Tibial nerve (tissue), 4 donors: ENCODE measurements at regions not wholly inside any gene's neighbourhood (a gene's known extent, or its start where the extent isn't known, plus 50 kb on each side); places are given as distances from the start of the nearest gene placed in this dataset.
A peak's percentile ranks its signal among the peaks of the same experiment; 100 is the strongest.

Experiments used
- DNase-seq, 2 donors: peaks; one replicate each; pipeline ENCODE4 v3.0.0-alpha.2; 2019; ENCODE audit warnings: low spot score in 2 of 2
- H3K27ac ChIP-seq, 4 donors: fragments of 200-600 bp; sonication (generic) in 3 of 4; one replicate each; pipeline ENCODE4 v1.5.1; 2017 to 2019; ENCODE audit warnings: mild to moderate bottlenecking in 1 of 4
- H3K27me3 ChIP-seq, 2 donors: fragments of 200-600 bp; sonication (generic) in 1 of 2; one replicate each; pipeline versions ENCODE4 v1.5.1 to v1.6.0; 2017 to 2019
- H3K36me3 ChIP-seq, 3 donors: fragments of 200-600 bp; sonication (generic); one replicate each; pipeline ENCODE4 v1.5.1; 2018 to 2019
- H3K4me1 ChIP-seq, 4 donors: fragments of 200-600 bp; sonication (generic) in 3 of 4; one replicate each; pipeline ENCODE4 v1.5.1; 2017 to 2019
- H3K4me3 ChIP-seq, 4 donors: fragments of 200-600 bp; sonication (generic) in 3 of 4; one replicate each; pipeline ENCODE4 v1.5.1; 2017 to 2019; ENCODE audit warnings: mild to moderate bottlenecking in 1 of 4, moderate library complexity in 1 of 4
- H3K9me3 ChIP-seq, 4 donors: fragments of 200-600 bp; sonication (generic) in 3 of 4; one replicate each; pipeline ENCODE4 v1.5.1; 2017 to 2019
- CTCF ChIP-seq, 5 experiments: fragments of 200-600 bp in 3 of 5; fragments of 450-650 bp in 2 of 5; sonication (generic) in 3 of 5; IDR thresholded peaks; one replicate each; pipeline ENCODE4 v1.5.1; 2016 to 2019; ENCODE audit warnings: antibody characterized with exemption in 5 of 5, mild to moderate bottlenecking in 3 of 5, moderate library complexity in 2 of 5
- EP300 ChIP-seq, 2 donors: sonication (generic); formaldehyde crosslinking; IDR thresholded peaks; one replicate each; pipeline ENCODE4 v1.6.1; 2017; ENCODE audit warnings: antibody characterized with exemption in 2 of 2, mild to moderate bottlenecking in 1 of 2
- POLR2A ChIP-seq, 2 donors: fragments of 450-650 bp; IDR thresholded peaks; one replicate each; pipeline ENCODE4 v1.6.1; 2017; ENCODE audit warnings: antibody characterized with exemption in 2 of 2, mild to moderate bottlenecking in 2 of 2, moderate library complexity in 2 of 2
- WGBS, 2 donors: methylation state at CpG; one replicate each; pipeline ENCODE4 v1.1.5; 2018; 5-methylcytosine and 5-hydroxymethylcytosine counted together

- peak in 1 of 2 donors; percentile 43 for DNase-seq
- 30 to 41% methylated on average over 7 of the region's 7 CpGs for WGBS, 2 donors
- Histone ChIP-seq H3K4me1 (peaks cover 0 to 20% (median 3%) of the 10 kb centered on the region in 4 donors), H3K9me3 (no peaks in the 10 kb centered on the region), H3K27me3 (no peaks in the 10 kb centered on the region), H3K4me3 (no peak overlapping the region), H3K36me3 (no peaks in the 10 kb centered on the region), H3K27ac (peak overlapping the region in 1 of 4 donors; percentile 29)
- no peak for TF ChIP-seq CTCF (IDR thresholded peaks at IDR 0.05)
- TF ChIP-seq POLR2A (IDR thresholded peaks at IDR 0.05) = no peak
- no peak for TF ChIP-seq EP300 (IDR thresholded peaks at IDR 0.05)
Measured at GRCh38 chr5:54719384-54720283, 202.1 kb downstream of the SNX18 start.

DNA sequence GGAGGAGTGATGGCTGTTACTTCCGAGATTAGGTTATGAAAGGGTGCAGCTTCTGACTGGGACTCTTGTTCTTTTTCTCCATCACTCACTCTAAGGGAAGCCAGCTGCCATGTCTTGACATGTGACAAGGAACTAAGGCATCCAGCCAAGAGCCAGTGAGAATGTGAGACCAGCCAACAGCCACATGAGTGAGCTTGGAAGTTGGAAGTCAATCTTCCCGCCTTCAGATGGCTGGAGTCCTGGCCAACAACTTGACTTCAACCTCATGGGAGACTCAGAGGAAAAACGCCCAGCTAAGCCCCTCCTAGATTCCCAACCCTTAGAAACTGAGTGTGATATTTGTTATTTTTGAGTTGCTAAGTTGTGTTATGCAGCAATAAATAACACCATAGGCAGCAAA, 201.1 kb downstream of the SNX18 start:
- peaks cover 0 to 20% (median 3%) of the 10 kb centered on the region in 4 donors for H3K4me1 ChIP-seq
- H3K27ac ChIP-seq = no peak overlapping the region
- H3K9me3 ChIP-seq = no peaks in the 10 kb centered on the region
- peak; percentile 26 to 57 for DNase-seq
- TF ChIP-seq POLR2A (IDR thresholded peaks at IDR 0.05) (no peak), EP300 (IDR thresholded peaks at IDR 0.05) (peak in 1 of 2 donors; percentile 24)
- H3K36me3 ChIP-seq = no peaks in the 10 kb centered on the region
- H3K27me3 ChIP-seq = no peaks in the 10 kb centered on the region
- no peak overlapping the region for H3K4me3 ChIP-seq
- 19 to 25% methylated on average over 3 of the region's 3 CpGs for WGBS, 2 donors

GRCh38 chr5:54717870-54718269, 200.3 kb downstream of the SNX18 start:
- Histone ChIP-seq H3K27me3 (no peaks in the 10 kb centered on the region), H3K36me3 (no peaks in the 10 kb centered on the region), H3K4me3 (no peak overlapping the region), H3K4me1 (peaks cover 0 to 20% (median 3%) of the 10 kb centered on the region in 4 donors), H3K27ac (no peak overlapping the region), H3K9me3 (no peaks in the 10 kb centered on the region)
- TF ChIP-seq EP300 (IDR thresholded peaks at IDR 0.05) (no peak), POLR2A (IDR thresholded peaks at IDR 0.05) (no peak), CTCF (IDR thresholded peaks at IDR 0.05) (no peak)
- DNase-seq = no peak
- 93 to 95% methylated on average over 5 of the region's 5 CpGs for WGBS, 2 donors

GRCh38 chr5:54717459-54717858, 199.9 kb downstream of the SNX18 start:
- Histone ChIP-seq H3K27ac (no peak overlapping the region), H3K4me1 (peaks cover 0 to 20% (median 3%) of the 10 kb centered on the region in 4 donors), H3K36me3 (no peaks in the 10 kb centered on the region), H3K9me3 (no peaks in the 10 kb centered on the region), H3K4me3 (no peak overlapping the region), H3K27me3 (no peaks in the 10 kb centered on the region)
- WGBS, 2 donors = 88 to 91% methylated on average over 2 of the region's 2 CpGs
- no peak for DNase-seq
- no peak for TF ChIP-seq EP300 (IDR thresholded peaks at IDR 0.05)
- TF ChIP-seq POLR2A (IDR thresholded peaks at IDR 0.05) = no peak
- no peak for TF ChIP-seq CTCF (IDR thresholded peaks at IDR 0.05)

- Histone ChIP-seq H3K27ac (no peak overlapping the region), H3K27me3 (no peaks in the 10 kb centered on the region), H3K4me1 (peaks cover 0 to 7% (median 0%) of the 10 kb centered on the region in 4 donors), H3K4me3 (no peak overlapping the region), H3K36me3 (no peaks in the 10 kb centered on the region), H3K9me3 (no peaks in the 10 kb centered on the region)
- WGBS, 2 donors = 69 to 82% methylated on average over 4 of the region's 4 CpGs
- DNase-seq = no peak
- TF ChIP-seq POLR2A (IDR thresholded peaks at IDR 0.05) = no peak
- no peak for TF ChIP-seq CTCF (IDR thresholded peaks at IDR 0.05)
- TF ChIP-seq EP300 (IDR thresholded peaks at IDR 0.05) = no peak
Measured at GRCh38 chr5:54713923-54714581, 196.5 kb downstream of the SNX18 start.
